A549 (cell line): ENCODE measurements at regions not wholly inside any gene's neighbourhood (a gene's known extent, or its start where the extent isn't known, plus 50 kb on each side); places are given as distances from the start of the nearest gene placed in this dataset.

ENCODE experiments used
- CHD2 ChIP-seq: fragments of 150-350 bp; IDR thresholded peaks from 2 replicates; pipeline ENCODE4 v1.6.1; 2014; ENCODE audit warnings: low read length; ENCODE audit not compliant: partially characterized antibody
- JUN ChIP-seq, 2 experiments: fragments of >200 bp; sonication (Bioruptor Twin); formaldehyde crosslinking; IDR thresholded peaks; 2 replicates in 1 of 2; 3 replicates in 1 of 2; pipeline ENCODE4 v1.6.1; 2016 to 2017
- MAFK ChIP-seq: fragments of 450-650 bp; IDR thresholded peaks from 2 replicates; pipeline ENCODE4 v1.6.1; 2014; ENCODE audit not compliant: partially characterized antibody
- ZC3H11A ChIP-seq: fragments of 450-650 bp; IDR thresholded peaks from 2 replicates; pipeline ENCODE4 v1.6.1; 2014; ENCODE audit warnings: antibody characterized with exemption, mild to moderate bottlenecking
- TF ChIP-seq, protein P1 (sequence below): IDR thresholded peaks from 2 replicates; pipeline ENCODE4 v1.6.1; 2012; ENCODE audit warnings: low read depth, borderline replicate concordance

- TF ChIP-seq MAFK = no peak
- TF ChIP-seq ZC3H11A = no peak
- TF ChIP-seq CHD2 = no peak
- TF ChIP-seq, protein P1, sequence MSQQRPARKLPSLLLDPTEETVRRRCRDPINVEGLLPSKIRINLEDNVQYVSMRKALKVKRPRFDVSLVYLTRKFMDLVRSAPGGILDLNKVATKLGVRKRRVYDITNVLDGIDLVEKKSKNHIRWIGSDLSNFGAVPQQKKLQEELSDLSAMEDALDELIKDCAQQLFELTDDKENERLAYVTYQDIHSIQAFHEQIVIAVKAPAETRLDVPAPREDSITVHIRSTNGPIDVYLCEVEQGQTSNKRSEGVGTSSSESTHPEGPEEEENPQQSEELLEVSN = no peak
- TF ChIP-seq JUN (IDR thresholded peaks at IDR 0.05) = no peak
Measured at GRCh38 chr20:12098421-12098820, 180.7 kb downstream of the BTBD3 start.
